Renal cortex interstitium (tissue), 11 donors: ENCODE measurements at regions not wholly inside any gene's neighbourhood (a gene's known extent, or its start where the extent isn't known, plus 50 kb on each side); places are given as distances from the start of the nearest gene placed in this dataset.
"Not testable (repeated sequence)": the region's sequence is repeated elsewhere in the genome, so short reads cannot be mapped to it uniquely, and the experiment has no call there.

ENCODE experiments used
- DNase-seq, 11 donors: peaks; one replicate each; pipeline ENCODE4 v3.0.0-alpha.2; 2013; ENCODE audit warnings: low read depth in 9 of 11, low spot score in 4 of 11; ENCODE audit errors: extremely low read depth in 1 of 11

DNA sequence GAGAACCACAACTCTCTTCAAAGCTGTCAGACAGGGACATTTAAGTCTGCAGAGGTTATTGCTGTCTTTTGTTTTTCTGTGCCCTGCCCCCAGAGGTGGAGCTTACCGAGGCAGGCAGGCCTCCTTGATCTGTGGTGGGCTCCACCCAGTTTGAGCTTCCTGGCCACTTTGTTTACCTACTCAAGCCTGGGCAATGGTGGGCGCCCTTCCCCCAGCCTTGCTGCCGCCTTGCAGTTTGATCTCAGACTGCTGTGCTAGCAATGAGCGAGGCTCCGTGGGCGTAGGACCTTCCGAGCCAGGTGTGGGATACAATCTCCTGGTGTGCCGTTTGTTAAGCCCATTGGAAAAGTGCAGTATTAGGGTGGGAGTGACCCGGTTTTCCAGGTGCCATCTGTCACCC, 822.1 kb downstream of the KCNMA1 start:
- not testable (repeated sequence) for DNase-seq

DNA sequence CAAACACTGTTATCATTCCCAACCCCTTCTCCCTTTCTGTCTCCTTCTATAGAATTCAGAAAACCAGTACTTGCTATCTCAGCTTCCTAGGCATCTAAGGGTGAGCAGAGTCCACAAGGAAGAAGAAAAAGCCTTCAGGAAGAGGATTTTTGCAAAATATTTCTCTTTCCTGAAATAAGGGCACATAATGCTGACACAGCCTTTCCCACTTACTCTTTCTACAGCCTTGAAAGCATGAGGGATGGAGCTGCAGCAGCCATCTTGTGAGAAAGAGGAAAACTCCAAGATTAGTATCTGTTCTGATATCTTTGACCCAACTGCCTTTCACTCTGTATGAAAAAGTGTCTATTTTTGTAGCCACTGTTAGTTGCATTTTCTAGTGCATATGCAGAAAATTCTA, 826.2 kb downstream of the KCNMA1 start:
- DNase-seq = no peak

DNA sequence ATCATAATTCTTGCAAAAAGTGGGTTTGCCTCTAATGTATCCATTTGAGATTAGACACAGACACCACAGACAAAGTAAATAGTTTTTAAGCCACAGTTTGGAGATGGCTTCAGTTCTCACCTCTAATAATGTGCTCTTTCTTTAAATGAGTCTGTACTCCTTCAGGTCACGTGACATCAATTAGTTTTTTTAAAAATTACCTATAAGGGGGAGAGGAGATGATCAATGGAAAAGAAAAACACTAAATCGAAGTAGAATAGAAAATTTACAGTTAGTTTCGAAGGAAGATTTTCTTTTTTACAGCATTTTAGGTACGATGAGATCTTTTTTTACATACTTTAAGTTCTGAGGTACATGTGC, 849.2 kb downstream of the KCNMA1 start:
- DNase-seq = no peak

DNA sequence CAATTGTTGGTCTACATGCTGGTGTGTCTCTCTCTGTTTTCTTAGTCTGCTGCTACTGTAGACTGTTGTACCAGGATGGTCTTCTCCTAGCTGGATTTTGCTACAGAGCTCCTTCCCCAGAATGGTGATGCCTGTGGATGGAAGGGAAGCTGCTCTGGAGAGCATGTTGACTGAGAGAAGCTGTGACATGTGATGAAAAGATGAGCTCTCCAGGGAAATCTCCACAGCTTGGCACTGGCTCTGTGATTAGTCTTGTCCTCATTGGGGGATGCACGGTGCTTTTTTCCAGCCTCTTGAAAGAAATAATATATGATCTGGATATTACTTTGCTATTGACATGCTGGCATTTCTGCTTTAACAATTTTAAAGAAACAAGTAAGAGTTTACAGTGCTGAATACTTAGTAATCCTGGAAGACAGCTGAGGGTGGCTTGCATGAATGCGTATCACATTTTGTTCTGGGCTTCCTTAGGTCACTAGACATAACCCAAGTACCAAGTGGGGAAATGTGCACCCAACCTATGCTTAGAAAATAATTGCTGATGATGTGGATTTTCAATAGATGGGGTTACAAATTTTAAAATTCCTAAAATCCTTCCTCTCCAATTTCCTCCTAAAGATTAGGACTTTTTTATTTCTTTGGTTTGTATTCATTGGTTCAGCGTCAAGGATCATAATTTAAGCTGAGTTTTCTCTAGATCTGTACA, 849.7 kb downstream of the KCNMA1 start:
- no peak for DNase-seq

DNA sequence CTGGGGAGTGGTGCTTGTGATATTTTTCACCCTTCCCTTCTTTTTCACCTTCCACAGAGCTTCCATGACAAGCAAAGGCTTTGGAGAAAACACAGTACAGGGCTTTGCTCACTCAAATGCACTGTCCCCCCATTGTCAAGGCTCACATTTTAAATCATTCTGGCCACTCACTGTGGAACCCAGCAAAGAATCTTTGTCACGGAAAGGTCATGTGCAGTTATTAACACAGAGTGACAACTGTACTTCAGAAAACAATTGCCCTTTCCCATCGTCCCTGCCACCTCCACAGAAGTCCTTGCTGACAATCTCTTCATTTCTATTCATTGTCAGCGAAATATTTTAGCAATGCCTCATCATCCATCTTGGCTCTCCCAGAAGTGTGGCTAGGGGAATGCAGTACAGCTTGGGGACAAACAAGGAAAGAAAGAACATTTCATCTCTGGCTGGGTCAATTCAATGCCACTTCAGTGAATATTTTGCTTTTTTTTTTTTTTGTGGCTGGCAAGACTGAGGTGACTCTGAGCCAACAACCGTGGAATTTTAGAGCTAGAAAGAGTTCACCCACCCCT, 851.0 kb downstream of the KCNMA1 start:
- DNase-seq = no peak

DNA sequence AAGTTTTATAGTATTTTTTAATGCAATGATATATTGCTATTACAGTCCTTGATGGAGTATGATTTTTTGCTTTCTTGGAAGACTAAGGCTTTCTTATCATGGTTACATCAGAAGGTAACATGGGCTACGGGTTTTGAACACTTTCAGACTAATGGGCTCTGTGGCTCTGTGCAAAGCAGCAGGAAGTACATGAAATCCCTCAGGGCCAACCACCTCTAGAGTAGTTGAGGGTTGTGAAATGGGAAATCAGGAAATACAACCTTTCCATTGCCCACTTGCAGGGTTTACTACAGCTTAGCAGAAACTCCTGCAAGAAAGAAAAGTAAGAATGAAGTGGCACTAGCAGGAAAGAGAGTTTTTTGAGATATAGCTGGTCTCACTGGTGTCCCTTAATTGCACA, 853.5 kb downstream of the KCNMA1 start:
- DNase-seq = no peak

DNA sequence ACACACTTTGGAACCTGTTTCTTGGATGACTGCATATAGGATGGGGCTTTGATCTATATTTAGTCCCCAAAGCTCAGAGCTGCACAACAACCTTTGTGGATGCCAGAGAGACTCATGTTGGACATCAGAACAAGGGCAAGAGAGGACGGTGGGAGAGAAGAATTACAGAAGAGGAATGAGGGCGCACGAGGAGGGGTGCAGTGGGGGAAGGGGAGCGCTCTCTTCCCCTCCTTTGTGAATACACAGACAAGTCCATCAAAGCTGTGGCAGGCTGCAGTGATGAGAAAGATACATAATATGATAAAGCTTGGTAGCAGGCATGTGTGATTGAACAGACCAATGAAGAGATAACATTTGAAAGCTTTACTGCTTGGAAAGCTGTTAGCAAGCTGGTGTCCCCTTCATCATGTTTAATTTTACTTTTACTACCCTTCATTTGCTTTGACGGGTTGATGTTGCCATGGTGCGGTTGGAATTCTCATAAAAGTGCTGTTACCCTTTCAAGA, 857.8 kb downstream of the KCNMA1 start:
- peak in 4 of 11 donors; percentile 4 to 34 (median 15) for DNase-seq

DNA sequence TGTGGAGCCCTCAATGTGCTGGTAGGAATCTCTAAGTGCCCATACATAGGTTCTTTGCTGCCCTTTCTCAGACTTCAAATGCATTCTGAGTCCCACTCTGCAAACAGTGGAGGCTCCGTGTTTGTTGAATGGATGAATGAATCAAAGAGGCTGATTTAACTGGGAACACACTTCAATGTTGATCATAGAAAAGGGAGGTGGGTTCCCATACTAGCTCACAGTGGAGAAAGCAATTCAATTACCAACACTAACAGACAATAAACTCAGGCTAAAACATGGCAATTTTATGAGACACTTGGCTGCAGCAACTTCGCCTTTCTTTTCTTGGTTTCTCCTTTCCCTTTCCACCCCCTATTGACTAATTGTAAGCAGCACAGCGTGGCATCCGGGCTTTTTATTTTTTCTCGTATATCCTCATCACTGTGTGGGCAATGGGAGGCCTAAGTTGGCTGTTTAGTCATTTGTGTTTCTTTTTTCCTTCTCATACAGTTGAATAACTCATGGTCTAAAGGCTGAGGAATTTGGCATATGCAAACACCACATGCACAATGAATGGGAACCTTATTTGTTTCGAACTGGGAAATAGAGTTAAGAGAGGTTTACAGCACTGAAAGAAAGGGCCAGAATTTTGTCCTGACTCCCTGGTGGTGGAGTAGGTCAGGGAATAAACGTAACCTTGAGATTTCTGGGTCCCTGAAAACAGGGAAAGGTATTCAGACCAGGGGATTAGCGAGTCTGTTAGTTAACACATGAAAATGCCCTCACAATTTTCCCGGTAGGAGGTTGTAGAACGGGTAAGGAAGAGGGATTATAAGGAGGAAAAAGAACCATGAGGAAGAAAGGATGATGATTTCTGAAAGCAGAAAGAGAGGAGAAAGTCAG, 858.5 kb downstream of the KCNMA1 start:
- peak in 2 of 11 donors; percentile 1 to 5 for DNase-seq

DNA sequence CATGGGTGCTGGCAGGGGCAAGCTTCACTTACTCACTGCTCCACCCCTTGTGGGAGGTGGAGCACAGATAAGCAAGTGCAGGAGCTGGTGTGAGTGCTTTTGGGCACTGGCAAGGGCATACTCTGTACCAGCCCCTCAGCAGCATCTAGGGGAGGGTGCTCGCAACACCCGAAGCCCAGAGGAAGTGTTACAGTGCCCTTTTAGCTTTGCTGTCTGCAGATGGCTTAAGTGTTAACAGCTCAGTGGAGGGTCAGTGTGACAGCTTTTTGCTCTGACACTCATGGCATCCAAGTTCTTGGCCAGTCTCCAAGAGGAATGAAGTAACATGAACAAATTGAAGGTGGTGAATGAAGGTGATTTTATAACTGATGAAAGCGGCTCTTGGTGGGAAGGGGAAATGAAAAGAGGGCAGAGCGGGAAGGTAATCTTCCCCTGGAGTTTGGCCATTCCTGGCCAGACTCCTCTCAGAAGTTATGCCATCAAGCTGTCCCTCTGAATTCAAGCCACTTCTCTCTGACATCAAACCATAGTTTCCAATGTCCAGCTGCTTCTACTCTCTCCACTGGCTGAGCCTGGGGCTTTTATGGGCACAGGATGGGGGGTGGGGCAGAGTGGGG, 862.5 kb downstream of the KCNMA1 start:
- DNase-seq = no peak

DNA sequence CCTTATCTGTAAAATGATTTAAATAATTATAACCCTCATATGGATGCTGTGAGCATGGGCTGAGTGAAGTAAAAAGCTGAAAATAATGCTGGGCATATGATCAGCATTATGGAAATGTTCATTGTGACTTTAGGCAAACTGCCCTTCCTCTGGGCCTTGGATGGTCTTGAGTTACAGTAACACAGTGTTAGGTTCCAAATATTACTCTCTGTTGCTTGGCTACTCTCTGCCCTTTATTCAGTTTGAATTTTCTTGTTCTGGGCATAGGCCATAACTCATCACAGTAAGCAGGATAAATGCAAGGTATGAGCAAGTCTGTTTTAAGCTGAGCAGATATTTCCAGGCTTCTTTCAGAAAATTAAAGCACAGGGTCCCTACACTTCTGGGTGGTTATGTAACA, 868.0 kb downstream of the KCNMA1 start:
- no peak for DNase-seq

DNA sequence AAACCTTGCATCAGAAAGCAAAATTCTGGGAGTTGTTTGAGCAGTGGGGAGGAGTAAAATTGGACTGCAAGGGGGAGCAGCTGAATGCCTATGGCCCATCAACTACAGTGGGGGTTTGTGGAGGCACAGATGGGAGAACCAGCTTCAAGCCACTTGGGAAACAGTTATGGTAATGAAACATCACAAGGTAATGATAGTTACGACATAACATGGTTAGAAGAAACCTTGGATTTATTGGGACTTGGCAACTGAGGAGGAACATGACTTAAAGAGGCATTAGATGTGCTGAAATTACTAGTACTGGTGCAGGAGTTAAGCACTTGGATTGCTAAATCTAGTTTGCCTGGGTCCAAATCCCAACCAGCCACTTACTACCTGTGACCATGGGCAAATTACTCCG, 868.4 kb downstream of the KCNMA1 start:
- no peak for DNase-seq

DNA sequence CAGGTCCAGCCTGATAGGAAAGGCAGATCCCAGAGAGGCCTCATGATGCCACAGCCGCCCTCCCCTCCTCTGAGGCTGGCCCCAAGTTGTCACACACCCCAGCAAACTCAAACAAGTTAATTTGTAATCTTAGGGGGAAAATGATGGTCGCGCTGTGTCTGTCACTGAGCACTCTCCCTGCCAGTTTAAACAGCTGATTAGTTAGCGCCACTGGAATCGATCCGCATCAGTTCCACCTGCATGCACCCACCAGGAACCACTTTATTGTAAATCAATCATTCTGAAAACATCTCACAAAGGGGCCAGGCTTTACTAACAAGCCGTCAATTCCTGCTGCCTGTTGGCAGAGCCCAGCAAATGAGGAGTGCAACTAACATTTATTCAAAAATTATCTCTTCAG, 870.9 kb downstream of the KCNMA1 start:
- DNase-seq = no peak

DNA sequence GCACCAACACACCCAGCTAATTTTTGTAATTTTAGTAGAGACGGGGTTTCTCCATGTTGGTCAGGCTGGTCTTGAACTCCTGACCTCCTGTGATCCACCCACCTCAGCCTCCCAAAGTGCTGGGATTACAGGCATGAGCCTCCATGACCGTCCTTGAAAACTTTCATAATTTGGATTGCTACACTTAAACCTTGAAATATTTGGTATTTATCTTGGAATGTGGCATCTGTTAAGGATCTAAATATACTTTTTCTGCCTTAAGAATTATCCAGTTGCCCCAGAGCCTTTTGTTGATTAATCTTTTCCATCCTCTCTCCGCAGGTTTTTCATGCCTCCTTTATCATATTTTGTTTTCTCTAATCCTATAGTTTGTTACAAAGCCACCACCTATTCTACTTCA, 872.7 kb downstream of the KCNMA1 start:
- DNase-seq = not testable (repeated sequence)

DNA sequence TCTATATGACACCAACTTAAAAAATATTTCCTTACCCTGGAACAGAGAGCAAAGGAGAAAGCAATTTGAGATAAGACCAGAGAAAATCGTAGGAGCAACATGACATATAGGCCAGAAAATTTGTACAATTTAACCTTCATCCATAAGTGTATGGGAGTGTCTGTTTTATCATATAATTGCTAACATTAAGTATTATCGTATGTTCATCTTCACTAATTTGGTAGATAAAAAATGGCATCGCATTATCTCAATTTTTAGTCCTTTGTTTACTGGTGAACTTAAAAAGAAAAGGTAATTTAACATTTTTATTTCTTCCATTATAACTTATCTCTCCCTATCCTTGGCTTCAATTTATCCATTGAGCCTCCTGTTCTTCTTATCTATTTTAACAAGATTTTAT, 873.4 kb downstream of the KCNMA1 start:
- DNase-seq = no peak

DNA sequence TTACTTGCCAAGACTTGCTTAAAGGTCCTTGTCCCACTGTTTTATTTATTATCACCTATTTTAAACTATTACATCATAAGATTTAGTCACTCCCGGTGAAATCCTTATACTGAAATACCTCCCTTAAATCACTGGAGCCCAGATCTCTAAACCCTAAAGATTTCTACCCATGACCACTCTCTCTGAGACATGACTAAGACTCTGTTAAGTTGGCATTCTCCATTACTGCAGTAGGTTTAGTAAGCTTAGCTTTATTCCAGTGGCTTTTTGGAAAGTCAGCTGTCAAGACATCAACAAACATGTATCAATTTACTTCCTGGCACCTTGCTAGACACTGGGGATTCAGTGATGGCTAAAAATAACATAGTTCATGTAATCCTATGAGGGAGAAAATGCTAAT, 874.2 kb downstream of the KCNMA1 start:
- no peak for DNase-seq

DNA sequence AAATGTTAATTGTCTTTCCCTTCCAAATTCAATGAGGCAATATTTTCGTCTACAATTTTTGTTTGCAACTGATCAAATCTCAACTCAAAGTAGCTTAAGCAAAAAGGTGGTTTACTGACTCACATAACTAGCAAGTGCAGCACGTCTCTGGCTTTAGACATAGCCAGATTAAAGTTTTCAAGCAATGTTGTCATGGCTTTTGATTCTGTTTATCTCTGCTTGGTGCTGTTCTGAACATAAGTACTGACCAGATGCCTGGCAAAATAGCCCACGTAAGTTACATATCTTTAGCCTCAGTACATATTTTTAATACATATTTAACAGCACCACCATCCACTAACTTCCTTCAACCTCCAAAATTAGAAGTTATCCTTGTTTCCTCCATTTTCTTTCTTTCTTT, 877.9 kb downstream of the KCNMA1 start:
- no peak for DNase-seq

DNA sequence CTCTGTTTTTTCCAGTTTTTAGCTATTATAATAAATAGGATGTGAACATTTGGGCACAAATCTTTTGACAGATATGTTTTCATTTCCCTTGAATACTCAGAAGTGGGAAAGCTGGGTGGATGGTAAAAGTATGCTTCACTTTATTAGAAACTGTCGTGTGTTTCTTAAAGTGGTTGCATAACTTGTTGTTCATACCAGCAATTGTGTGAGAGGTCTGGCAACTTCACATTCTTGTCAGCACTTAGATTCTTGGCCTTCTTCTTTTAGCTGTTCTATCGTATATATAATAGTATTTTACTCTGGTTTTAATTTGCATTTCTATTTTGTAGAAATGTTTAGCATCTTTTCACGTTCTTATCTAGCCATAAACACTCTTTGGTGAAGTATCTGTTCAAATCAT, 894.4 kb downstream of the KCNMA1 start:
- DNase-seq = no peak

DNA sequence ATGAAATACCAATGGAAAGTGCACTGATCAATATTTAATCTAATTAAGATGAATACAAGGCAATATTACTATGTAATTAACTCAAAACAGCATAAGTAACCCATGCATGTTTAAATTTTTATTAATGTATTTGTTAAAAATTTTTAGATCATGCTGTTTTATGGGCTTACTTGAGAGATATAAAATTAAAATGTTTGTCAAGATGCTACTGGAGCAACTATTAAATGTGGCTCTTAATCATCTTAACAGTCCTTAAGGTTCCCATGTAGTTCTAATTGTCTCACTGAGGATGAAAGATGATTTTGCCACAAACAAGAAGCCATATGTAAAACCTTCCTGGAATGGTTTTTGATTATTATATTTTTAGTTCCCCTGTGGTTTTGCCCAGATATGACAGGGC, 897.1 kb downstream of the KCNMA1 start:
- DNase-seq = no peak

DNA sequence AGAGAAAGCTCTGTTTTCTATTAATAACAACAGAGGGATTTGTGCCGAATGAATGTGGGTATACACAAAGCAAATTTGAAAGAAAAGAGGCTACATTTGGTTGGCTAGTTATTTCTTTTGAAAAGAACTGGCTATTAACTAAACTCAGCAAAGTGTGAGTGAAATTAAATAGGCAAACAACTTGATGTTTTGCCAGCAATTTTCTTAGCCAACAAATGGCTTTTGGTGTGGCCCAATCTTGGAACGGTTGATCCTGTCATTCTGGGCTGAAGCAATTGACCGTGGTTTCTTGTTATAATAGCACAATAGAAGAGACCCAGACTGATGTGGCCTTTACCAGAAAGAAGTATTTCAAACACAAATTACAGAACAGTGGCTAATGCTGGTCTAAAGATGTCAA, 898.6 kb downstream of the KCNMA1 start:
- DNase-seq = no peak
